AG20443 (cell line): ENCODE measurements at regions not wholly inside any gene's neighbourhood (a gene's known extent, or its start where the extent isn't known, plus 50 kb on each side); places are given as distances from the start of the nearest gene placed in this dataset.

ENCODE experiments used
- DNase-seq: peaks from one replicate; pipeline ENCODE4 v3.0.0; 2012; ENCODE audit warnings: low spot score, mixed read lengths

DNA sequence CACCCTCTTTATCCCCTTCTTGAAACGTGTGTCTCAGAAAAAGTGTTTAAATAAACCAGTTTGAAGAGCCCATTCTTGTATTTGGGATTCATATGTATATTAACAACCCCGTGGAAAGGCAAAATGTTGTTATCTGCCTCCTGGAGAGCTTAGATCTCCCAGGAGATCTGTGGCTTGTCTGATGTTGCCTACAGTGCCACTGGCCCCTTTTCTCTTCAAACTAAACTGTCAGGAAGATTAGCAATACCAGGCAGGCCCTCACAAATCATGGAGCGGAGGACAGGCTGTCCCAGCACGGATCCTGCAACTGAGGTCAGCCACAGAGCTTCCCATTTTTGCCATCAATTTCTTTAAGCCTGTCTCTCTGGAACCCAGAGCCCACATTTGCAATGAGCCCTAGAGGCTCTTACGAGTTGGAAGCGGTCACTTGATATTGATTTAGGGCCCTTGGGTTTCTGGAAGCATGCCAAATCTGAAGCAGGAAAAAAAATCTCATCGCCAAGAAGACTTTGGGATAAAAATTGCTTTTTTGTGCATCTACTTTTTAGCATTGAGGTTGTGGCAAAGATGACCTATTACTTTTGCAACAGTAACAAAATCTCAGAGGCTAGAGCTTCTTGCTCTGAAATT is 234.1 kb downstream of the OPA1 start:
- DNase-seq: no peak

DNA sequence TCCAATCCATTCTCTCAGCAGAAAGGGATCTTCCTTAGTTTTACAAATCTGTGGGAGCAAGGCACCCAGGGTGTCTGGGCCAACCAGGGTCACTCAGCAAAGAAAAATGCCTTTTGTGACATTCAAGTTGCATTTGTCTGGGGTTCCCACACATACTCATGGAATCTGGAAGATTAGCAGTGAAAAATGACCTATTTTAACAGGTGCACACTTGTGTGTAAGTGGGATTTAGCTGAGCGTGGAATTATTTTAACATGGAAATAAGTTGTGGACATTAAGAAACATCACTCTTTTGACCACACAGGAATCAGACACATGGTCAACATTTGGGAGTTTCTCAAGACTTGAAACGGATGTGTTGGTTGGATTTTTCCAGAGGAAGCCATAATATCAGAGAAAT is 234.9 kb downstream of the OPA1 start:
- DNase-seq: no peak

DNA sequence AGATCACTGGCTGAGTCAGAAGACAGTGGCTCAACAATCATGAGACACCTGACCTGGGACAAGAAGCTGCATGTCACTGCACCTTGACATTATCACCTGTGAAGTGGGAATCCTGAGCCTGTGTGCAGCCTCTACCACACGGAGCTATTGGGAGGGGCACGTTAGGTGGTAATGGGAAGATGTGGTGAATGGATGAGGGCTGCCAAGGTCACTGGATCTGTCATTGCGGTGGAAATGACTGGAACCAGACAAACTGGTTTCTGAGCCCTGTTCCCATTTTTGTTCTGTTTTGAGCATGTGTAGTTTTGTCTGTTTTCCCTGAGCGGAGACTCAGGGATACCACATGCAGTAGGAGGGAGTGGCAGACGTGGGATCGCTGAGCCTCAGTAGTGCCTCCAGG is 235.5 kb downstream of the OPA1 start:
- DNase-seq: no peak

DNA sequence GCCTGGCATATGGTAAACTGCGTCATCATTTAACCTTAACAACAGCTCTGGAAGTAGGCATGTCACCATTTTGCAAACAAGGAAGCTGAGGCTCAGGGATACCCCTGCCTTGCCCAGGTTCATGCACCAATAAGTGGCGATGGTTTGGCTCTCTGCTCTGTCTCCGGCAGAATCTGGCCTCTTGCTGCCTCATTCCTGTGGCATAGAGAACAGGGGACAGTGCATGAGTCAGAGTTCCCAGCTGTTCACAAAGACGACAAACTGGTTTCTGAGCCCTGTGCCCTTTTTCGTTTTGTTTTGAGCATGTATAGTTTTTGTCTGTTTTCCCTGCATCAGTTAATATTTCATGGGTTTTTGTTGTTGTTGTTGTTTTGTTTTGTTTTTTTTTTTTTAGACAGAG is 236.8 kb downstream of the OPA1 start:
- DNase-seq: peak; percentile 82

DNA sequence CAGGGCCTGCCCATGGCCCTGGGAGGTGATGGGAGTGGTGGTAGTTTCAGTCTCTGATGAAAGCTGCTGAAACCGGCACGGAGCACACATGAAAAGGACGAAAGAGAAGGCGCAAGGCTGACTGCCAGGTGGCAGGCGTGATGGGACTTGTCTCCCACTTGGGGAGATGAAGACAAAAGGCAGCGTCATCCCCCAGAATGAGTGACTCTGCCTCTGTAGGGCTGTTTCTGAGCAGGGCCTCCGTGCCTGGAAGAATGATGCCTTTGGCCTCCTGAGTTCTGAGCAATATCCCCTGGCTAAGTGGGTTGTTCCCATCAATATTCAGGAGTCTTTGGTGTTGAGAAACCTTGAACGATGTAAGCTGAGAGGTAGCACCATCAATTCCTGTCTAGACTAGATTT is 237.8 kb downstream of the OPA1 start:
- no peak for DNase-seq

DNA sequence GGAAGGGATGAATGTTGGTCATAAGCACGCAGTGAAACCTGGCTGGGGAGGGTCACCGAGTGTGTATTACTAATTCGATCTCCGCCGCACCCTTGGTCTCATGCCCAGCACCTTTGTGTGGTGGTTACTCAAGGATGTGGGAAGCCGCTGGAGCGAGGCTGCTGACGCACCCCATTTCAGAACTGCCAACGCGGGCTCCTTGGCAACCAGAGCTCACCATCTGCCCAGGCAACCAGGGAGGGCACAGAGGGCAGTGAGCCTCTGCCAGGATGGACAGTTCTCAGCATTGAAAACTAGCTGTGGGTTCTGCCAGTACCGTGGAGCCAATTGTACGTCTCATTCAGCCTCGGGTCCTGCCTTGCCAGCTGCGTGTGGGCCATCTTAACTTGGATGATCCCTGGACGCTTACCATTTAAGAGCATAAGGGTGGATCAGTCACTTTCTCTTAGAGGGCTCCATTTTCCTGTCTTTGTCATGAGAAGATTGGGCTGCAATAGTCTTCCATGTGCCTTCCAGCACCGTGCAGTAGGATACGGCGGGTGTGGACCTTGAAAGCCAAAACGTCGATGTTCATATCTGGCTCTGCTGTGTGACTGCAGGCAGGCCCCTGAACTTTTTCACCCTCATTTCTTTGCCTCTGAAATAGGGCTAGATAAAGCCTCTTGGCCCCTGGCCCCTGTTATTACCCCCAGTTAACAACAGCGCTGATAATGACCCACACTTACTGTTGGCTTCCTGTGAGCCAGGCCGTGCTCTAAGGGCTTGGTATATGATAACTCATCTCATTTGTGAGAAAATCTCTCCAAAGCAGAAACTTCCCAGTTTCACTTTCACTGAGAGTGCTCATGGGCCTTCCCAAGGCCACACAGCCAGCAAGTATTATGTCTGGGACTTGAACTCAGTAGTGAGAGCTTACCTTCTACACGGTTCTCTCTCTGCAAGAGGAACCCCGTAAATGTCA is 238.8 kb downstream of the OPA1 start:
- DNase-seq: no peak

DNA sequence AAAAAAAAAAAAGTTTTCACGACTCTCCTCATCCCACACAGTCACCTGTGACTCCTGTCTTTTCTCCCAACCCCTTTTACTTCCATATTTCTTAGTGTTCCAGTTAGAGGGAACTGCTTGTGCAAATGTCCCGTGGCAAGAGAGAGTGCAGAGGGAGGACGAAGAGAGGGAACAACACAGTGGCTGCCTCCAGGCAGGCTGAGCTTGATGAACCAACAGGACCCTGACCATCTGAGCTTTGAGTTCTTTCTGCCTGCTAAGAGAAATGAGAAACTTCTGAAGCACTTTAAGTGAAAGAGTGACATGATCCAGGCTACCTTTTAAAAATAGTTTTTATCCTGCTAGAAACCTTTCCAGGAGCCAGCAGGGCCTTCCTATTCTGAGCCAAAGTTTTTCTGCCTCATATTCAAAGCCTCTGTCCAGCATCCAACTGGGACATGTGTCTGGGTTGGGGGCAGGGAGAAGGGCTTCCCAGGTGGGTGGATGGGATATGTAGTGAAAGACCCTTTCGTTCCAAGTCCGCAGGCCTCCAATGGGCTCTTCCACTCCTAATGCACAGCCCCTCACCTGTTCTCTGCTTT is 239.9 kb downstream of the OPA1 start:
- DNase-seq: no peak

DNA sequence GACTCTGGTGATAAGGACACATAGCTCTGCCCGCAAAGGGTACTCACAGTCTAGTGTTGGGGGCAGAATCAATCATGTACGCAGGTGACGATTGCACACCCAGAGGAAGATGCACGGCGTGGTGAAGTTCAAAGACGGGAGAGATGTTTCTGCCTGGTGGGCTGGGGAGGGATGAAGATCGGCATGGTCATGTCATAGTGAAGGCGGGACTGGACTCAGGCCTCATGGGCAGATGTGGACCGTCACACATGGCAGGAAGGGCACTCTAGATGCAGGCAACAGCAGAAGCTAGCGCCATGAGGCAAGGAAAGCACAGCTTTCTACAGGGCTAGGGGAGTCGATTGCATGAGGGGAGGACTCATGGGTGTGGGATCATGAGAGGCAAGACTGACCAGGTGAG is 240.6 kb downstream of the OPA1 start:
- DNase-seq: no peak

DNA sequence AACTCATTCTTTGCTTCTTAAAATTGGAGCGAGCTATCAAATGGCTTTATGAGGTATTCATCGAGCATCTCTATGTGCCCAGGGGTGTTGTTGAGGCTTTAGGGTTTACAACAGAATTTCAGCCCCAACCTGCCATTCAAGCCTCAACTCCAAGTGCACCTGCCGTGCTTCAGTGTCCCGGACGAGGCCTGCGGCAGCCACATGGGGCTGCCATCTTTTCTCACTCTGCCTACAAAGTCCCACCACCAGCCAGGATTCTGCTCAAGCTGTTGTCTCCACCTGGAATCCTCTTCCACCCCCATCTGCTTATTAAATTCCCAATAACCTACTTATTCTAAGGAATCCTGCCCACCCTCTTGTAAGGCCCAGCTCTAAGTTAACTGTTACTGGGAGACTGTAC is 242.4 kb downstream of the OPA1 start:
- no peak for DNase-seq

DNA sequence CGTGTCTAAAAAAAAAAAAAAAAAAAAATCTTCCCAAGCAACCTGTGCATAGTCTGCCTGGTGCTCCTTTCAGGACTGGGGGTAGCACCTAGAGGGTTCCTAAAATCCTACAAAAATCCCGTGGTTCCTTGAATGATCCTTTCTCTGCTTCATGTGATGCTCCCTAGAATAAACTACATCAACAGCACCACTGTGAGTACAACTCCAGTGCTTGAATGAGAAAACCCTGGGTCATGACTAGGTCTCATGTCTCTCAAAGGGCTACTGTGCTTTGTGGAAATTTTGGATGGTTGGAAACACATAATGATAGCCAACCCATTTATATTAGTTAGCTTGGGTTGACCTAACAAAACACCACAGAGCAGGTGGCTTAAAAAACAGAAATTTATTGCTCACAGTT is 243.5 kb downstream of the OPA1 start:
- DNase-seq: no peak

DNA sequence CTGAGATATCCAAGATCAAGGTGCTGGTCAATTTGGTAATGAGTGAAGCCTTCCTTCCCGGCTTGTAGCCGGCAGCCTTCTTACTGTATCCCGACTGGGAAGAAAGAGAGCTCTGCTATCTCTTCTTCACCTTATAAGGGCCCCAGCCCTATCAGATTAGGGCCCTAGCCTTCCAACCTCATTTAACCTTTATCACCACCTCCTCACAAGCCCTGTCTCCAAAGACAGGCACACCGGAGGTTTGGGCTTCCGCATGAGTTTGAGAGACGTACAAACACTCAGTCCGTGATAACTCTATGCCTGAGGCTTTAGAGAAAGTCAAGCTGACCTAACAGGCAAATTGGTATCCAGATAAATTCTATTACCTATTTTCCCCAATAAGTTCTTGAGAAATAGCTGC is 243.9 kb downstream of the OPA1 start:
- DNase-seq: no peak

DNA sequence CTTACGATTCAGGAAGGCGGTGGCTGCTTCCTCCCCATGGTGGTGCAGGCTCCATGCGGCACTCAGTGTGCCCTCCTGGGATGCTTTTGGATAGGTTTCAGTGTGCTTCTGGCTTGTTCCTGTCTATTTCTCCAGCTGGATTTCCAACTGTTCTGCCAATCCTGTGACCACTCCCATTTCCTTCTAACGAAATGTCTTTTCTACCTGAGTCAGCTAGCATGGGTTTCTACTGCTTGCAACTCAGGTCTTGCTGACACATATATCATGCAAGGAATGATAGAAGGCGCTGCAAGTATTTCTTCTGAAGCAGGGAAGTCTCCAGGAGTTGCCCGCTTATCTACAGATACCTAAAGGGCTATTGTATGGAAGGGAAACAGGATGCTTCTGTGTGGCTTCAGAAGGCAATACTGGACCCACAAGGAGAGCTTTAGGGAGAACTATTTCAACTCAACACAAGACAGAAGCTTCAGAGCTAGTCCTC is 244.4 kb downstream of the OPA1 start:
- no peak for DNase-seq

DNA sequence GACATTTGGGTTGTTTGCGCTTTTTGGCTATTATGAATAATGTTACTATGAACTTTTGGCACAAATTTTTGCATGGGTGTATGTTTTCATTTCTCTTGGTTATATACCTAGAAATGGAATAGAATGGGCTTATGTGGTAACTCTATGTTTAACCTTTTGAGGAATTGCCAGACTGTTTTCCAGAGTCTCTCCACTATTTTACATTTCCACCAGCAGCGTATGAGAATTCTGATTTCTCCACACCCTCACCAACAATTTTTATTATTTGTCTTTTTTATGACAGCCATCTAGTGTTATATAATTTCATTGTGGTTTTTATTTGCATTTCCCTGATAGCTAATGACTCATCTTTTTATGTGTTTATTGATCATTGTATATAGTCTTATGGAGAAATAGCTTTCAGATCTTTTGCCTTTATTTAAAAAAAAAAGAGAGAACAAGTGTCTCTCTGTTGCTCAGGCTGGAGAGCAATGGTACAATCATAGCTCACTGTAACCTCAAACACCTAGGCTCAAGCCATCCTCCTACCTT is 247.2 kb downstream of the OPA1 start:
- DNase-seq: no peak

DNA sequence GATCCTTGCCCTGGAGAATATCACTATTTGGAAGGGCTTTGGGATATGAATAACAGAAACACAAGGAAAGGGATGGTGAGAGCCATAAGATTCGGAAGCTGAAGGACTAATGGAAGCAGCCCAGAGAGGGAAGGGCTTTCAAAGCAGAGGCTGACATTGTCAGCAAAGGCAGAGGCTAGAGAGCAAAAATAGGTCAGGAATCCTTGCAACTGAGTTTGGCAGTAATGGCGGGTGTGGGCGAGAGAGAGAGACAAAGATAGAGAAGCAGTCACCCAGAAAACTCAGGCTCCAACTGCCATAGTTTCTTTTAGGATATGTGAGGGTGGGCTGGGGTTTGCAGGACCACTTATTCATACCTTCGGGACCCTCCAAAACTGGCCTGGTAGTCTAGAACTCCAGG is 248.6 kb downstream of the OPA1 start:
- DNase-seq: no peak

DNA sequence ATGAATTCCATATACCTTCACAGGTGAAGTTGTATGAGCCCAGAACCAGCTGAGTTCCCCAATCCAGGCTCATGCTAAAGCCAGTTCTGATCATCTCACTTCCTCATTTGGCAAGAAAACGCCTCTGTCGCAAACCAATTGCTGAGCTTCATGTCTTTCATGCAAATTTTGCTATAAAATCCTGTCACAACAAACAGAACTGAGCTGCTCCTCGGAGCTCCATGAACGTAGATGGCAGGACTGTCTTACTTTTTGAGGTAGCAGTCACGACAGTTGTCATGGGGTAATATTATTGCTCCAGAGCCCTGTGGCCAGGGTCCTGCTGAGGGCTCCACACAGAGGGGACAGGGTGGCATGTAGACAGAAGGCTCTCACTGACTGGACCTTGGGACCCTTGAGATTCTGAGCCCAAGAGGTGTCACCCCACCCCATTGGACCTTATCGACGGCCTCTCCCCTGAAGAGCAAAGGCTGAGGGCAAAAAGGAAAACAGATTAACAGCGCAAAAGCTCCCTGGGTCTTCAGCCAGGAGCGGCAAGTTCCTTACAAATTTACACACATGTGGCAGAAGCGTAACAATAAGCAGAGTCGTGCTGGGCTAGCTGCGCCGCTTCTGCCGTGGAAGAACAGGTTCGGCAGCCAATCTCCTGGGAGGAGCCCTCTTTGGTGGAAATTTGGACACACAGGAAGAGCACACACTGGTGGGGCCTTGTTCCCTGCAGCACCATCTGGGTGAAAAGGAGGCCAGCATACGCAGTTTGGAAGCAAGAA is 249.2 kb downstream of the OPA1 start:
- no peak for DNase-seq

DNA sequence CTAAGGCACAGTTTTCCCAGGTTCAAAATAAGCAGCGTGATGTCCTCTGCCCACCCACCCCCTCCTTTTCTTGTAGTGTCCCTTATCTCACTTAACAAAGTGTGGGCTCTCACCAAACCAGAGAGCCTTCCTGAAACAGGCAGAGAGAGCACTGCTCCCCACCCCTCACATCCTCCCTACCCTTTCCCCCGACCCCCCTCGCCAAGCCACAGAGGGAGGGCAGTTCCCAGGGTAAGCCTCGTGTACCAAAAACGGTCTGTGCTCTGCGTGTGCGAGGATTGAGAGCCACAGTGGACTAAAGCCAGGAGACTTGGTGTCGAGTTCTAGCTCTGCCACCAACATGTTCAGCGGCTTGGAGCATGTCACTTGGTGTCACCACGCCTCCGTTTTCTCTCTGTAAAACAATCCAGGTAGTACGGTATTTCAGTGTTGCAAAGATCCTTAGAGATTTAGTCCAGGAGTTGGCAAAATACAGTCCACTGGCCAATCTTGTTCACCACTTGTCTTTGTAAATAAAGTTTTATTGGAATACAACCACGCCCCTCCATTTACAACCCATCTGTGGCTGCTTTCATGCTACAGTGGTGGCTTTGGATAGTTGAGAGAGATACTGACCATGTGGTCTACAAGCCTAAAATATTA is 249.9 kb downstream of the OPA1 start:
- no peak for DNase-seq

DNA sequence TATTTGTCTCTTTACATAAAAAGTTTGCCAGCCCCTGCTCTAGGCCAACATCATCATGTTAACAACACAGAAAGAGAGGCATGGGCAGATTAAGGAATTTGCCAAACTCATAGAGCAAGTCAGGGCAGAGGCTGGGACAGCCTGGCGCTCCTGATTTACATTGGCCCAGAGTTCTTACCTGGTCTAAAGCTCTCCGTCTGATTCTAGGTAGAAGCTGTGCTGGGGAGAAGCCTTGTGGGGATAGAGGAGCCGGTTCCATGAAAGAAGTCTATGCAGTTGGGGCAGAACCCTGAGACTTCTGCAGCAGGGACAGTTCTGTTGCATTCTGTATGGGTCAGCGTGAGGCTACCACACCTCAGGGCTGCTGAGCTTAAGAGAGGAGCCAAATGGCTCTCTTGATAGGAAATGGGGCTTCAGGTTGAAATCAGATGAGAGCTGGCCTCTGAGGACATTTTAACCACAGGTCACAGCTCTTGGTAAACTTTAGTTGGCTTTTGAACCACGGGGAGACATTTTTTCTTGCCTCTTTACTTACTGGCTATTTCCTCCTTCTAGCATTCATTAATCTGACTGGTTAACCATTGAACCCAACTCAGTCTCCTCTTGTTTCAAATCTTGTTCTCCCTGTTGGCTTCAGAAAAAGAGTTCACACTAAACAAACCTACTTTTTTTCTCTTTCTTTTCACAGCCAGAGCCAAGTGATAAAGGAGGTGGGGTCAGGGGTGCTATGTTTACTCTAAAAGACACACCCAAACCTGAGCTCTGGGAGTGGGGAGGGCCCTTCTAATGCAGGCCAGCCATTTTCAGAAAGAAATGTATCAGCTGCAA is 250.7 kb downstream of the OPA1 start:
- DNase-seq: no peak

DNA sequence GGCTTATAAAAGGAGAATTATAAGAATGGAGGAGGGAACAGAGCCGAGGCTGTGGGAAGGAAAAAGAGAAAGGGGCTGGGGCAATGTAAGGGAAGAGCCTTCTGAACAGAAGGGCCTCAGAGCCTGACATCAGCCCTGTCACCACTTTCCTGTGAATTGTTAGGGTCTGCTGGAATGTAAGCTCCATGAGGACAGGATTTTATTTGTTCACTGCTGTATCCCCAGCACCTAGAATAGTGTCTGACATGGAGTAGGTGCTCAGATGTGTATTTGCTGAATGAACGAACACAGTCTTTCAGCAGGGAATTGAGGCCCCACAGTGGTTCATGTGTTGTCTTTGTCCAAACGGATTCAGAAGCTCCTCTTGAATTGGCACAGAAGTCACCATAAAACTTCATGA is 251.5 kb downstream of the OPA1 start:
- DNase-seq: no peak

DNA sequence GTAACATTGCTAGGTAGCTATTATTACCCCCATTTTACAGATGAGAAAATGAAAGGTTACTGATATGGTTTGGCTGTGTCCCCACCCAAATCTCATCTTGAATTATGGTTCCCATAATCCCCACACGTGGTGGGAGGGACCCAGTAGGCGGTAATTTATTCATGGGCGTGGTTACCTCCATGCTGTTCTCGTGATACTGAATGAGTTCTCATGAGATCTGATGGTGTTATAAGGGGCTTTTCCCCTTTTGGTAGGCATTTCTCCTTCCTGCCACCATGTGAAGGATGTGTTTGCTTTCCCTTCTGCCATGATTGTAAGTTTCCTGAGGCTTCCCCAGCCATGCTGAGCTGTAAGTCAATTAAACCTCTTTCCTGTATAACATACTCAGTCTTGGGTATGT is 252.1 kb downstream of the OPA1 start:
- DNase-seq: no peak

DNA sequence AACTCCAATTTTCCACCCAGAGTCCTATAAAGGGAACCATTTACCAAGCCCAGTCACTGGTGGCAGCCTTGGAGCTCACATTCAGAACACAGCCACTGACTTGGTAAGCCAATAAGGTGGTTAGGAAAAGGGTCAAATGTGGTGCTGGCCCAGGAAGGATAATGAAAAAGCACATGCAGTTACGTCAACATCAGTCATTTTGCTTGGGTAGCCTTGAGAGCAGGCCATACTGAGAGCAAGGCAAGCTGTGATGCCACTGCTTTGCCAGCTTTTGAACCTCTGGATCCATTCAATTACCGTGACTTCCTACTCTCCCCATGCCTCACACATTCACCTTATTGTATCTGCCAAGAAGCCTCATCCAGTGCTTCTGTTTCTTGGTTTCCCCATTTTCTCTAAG is 253.6 kb downstream of the OPA1 start:
- no peak for DNase-seq

DNA sequence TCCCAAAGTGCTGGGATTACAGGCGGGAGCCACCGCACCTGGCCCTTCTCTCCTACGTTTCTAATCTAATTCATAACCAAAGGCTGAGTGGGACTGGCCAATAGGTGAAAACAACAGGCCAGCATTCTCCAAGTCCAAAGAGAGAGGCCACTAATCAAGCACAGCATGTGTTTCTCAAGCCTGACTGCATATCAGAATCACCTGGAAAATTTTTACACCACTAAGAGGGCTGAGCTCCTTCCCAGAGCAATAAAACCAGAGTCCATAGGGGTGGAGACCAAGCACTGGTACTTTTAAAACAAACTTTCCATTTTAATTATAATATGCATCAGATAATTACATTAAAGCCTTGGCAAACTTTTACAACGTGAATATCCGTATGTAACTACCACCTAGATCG is 254.4 kb downstream of the OPA1 start:
- no peak for DNase-seq
